ENCODE measurements at regions not wholly inside any gene's neighbourhood (a gene's known extent, or its start where the extent isn't known, plus 50 kb on each side); places are given as distances from the start of the nearest gene placed in this dataset.

DNA sequence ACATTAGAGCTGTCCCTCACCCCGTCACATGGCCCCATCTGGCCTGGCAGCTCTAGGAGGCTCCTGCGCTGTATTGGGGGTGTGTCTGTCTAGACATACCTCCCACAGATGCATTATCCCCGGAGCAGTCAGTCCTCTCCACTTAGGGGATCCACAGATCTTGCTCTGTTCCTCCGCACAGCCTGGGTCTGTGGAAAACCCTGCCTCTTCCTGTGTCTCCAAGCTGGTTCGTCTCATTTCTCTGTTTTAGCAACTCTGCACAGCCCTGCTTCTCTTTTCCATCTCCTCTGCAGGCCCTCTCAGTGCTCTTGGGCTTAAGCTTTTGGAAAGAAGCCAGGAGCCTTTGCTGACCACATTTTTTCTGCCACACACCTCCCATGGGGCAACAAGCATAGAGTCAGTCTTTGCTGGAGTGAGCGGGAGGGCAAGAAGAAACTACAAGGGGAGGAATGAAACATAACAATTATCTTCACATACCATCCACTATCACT, 241.5 kb downstream of the FOXD2 start:
- H3K9me3 Mint-ChIP-seq (ENCODE audit: low read depth) = no peaks in the 10 kb centered on the region
- H3K4me3 Mint-ChIP-seq = no peak overlapping the region
- CTCF ChIA-PET = interaction anchor here (0.6 to 0.7 kb wide), 2 partner anchors 212 to 247 kb away, joined by 3 read pairs; no protein-coding TSS in a partner anchor
- H3K27ac Mint-ChIP-seq = no peak overlapping the region
- intact Hi-C loops (cut with DNase I, micrococcal nuclease) = no loop called here
- ATAC-seq = no peak
- H3K36me3 Mint-ChIP-seq (ENCODE audit: low read depth) = no peaks in the 10 kb centered on the region
- H3K27me3 Mint-ChIP-seq = peaks cover 6% of the 10 kb centered on the region
- DNase-seq = no peak
- H3K4me1 Mint-ChIP-seq = no peaks in the 10 kb centered on the region
- POLR2A ChIA-PET = no interaction called here

DNA sequence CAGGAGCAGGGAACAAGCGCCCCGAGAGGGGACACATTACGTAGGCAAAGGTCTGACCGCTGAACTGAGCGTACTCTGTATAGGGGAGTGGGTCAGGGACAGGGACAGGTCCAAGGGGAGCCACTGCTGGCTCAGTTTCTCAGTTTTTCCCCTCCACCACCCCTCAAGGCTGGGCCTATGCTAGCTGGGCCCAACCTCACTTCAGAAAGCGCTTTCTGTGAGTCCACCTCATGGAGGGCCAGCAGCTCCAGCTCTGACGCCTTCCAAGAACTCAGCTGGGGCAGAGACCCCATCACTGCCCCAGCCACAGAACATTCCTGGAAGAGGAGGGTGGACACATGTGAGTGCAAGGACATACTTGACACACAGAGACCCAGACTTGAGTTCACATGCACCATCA, 242.0 kb downstream of the FOXD2 start:
- Mint-ChIP-seq H3K4me1 (no peaks in the 10 kb centered on the region), H3K9me3 (ENCODE audit: low read depth) (no peaks in the 10 kb centered on the region), H3K27ac (no peak overlapping the region), H3K36me3 (ENCODE audit: low read depth) (no peaks in the 10 kb centered on the region), H3K27me3 (peaks cover 6% of the 10 kb centered on the region), H3K4me3 (no peak overlapping the region)
- POLR2A ChIA-PET = no interaction called here
- DNase-seq (no peak), ATAC-seq (no peak)
- intact Hi-C loops (cut with DNase I, micrococcal nuclease) = no loop called here
- CTCF ChIA-PET = interaction anchor here (0.7 kb wide), 1 partner anchor 212 kb away, joined by 3 read pairs; no protein-coding TSS in a partner anchor

DNA sequence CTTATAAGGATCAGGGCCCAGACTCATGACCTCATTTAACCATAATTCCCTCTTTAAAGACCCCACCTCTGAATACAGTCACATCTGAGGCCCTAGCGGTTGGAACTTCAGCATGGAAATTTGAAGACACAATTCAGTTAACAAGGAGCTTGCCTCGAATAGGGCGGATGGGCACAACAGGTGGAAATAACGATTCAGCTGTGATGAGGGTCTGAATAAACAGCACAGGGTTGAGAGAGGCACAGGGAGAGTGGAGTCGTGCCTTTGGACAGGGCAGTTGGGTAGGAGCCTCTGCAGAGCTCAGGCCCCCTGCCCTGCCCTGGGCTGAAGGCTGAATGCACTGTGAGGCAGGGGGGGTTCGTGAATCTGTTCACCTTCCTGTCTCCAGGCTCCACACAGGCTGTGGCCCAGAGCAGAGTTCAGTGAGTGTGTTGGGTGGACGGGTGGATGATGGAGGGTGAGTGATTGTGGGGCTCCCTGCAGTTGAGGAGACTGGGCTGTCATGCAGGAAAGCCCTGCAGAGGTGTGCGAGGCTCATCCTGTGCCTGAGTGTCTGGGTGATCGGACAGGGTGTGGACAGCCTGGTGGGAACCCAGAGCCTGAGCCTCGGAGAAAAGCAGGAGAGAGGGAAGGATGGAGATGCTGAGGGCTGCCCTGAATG, 243.1 kb downstream of the FOXD2 start:
- no peaks in the 10 kb centered on the region for H3K36me3 Mint-ChIP-seq (ENCODE audit: low read depth)
- intact Hi-C loops (cut with DNase I, micrococcal nuclease) = no loop called here
- CTCF ChIA-PET = no interaction called here
- DNase-seq (no peak), ATAC-seq (no peak)
- H3K9me3 Mint-ChIP-seq (ENCODE audit: low read depth) = no peaks in the 10 kb centered on the region
- H3K4me3 Mint-ChIP-seq = no peak overlapping the region
- peaks cover 4% of the 10 kb centered on the region for H3K27me3 Mint-ChIP-seq
- H3K27ac Mint-ChIP-seq = no peak overlapping the region
- H3K4me1 Mint-ChIP-seq = no peaks in the 10 kb centered on the region
- POLR2A ChIA-PET = no interaction called here

DNA sequence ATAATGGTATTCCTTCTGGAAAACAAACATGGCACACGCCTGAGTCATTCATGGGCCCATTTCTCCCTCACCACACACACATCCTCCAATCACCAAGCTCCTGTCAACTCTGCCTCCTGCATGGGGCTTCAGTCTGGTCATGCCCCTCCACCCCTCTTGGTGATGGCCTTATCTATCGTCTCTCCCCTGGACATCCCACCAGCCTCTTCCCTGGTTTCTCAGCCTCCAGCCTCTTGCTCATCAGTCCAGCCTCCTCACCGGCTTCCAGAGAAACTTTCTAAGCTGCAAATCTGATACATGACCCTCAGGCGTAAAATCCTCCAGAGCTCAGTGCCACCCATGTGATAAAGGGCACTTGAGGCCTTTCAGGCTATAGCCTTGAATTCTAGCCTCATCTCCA, 243.9 kb downstream of the FOXD2 start:
- no peak for ATAC-seq
- Mint-ChIP-seq H3K36me3 (ENCODE audit: low read depth) (no peaks in the 10 kb centered on the region), H3K4me1 (no peaks in the 10 kb centered on the region), H3K9me3 (ENCODE audit: low read depth) (no peaks in the 10 kb centered on the region), H3K27me3 (peaks cover 4% of the 10 kb centered on the region), H3K4me3 (no peak overlapping the region), H3K27ac (no peak overlapping the region)
- ChIA-PET CTCF (no interaction called here), POLR2A (no interaction called here)
- intact Hi-C loops (cut with DNase I, micrococcal nuclease) = no loop called here
- no peak for DNase-seq

DNA sequence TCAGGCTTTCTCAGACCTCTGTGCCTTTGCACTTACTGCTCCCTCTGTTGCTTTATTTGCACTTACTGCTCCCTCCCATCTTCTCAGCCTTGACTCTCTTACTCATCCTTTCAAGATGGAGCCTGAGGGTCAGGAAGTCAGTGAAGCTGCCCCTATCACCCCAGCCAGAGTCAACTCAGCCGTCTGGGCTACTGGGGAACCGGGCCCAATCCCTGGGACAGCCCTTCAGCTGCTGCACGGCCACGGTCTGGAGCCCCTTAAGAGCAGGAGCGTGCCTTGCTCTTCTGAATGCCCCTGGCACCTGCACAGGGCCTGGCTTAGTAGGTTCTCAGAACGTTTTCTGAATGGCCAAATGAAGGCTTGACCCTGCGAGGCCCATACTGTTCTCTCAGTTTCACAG, 244.4 kb downstream of the FOXD2 start:
- POLR2A ChIA-PET = no interaction called here
- CTCF ChIA-PET = no interaction called here
- no peaks in the 10 kb centered on the region for H3K4me1 Mint-ChIP-seq
- no peaks in the 10 kb centered on the region for H3K9me3 Mint-ChIP-seq (ENCODE audit: low read depth)
- DNase-seq (no peak), ATAC-seq (no peak)
- H3K36me3 Mint-ChIP-seq (ENCODE audit: low read depth) = no peaks in the 10 kb centered on the region
- H3K27me3 Mint-ChIP-seq = peaks cover 4% of the 10 kb centered on the region
- H3K27ac Mint-ChIP-seq = no peak overlapping the region
- intact Hi-C loops (cut with DNase I, micrococcal nuclease) = no loop called here
- no peak overlapping the region for H3K4me3 Mint-ChIP-seq

DNA sequence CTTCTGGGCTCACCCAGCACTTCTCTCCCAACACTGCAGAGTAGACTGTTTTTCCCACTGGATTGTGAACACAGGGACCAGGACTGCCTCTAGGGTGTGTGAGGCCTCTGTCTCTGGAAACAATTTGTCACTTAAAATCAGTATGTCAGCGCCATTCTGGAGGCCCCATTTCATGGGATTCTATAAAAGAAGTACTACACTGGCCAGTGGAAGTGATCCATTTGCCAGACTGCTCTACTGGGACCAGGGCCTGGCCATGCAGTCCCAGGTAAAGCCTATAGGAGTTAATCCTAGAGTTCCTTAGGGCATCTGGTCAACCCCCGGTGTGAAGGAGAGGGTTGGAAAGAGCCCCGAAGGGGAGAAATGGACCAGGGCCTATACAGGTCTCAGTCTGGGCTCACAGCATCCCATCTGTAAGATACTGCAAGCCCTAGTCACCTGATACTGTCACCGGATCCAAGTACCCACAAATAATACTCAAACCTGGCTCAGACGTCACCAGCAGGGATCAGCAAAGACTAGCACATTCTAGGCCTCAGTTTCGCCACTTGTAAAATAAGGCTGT, 245.0 kb downstream of the FOXD2 start:
- H3K4me1 Mint-ChIP-seq = no peaks in the 10 kb centered on the region
- POLR2A ChIA-PET = no interaction called here
- no peak overlapping the region for H3K4me3 Mint-ChIP-seq
- peaks cover 4% of the 10 kb centered on the region for H3K27me3 Mint-ChIP-seq
- ATAC-seq (no peak), DNase-seq (no peak)
- H3K9me3 Mint-ChIP-seq (ENCODE audit: low read depth) = no peaks in the 10 kb centered on the region
- intact Hi-C loops (cut with DNase I, micrococcal nuclease) = no loop called here
- H3K27ac Mint-ChIP-seq = no peak overlapping the region
- CTCF ChIA-PET = no interaction called here
- H3K36me3 Mint-ChIP-seq (ENCODE audit: low read depth) = no peaks in the 10 kb centered on the region

DNA sequence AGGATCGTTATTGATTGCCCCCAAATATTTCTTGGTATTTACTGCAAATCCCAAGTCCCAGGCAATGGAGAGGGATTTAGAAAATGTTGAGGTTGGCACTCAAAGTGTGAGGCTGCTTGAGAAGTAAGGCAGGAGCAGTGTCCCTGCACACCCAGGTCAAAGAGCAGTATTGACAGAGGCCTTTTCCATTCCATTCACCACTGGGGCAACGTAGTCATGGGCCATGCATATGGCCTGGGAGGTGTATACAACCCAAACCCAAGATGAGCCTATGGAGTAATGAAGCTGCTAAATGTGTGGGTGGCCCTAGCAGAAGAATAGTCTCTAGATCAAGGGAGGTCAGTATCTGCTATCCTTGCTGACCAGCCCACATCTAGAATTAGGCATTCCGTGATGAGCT, 245.6 kb downstream of the FOXD2 start:
- H3K36me3 Mint-ChIP-seq (ENCODE audit: low read depth) = no peaks in the 10 kb centered on the region
- no peaks in the 10 kb centered on the region for H3K9me3 Mint-ChIP-seq (ENCODE audit: low read depth)
- ChIA-PET CTCF (no interaction called here), POLR2A (no interaction called here)
- ATAC-seq (no peak), DNase-seq (no peak)
- H3K4me3 Mint-ChIP-seq = no peak overlapping the region
- H3K27me3 Mint-ChIP-seq = peaks cover 4% of the 10 kb centered on the region
- intact Hi-C loops (cut with DNase I, micrococcal nuclease) = no loop called here
- H3K4me1 Mint-ChIP-seq = no peaks in the 10 kb centered on the region
- H3K27ac Mint-ChIP-seq = no peak overlapping the region

DNA sequence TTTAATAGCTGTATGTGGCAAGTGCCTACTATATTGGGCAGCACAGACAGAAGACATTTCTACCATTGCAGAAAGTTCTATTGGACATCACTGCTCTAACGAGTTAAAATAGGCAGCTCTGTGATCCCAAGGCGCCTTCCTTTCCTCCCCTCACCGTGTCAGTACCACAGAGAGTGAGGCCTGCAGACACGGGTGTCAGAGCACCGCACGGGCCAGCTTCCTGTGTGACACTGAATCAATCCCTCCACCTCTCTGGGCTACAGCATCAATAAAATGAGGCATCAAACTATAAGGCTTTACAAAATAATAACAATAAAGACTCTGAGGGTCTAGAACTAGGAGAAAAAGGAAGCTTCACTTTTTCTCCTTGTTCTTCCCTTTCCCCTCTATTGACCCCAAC, 246.7 kb downstream of the FOXD2 start:
- Mint-ChIP-seq H3K4me1 (no peaks in the 10 kb centered on the region), H3K9me3 (ENCODE audit: low read depth) (no peaks in the 10 kb centered on the region), H3K36me3 (ENCODE audit: low read depth) (no peaks in the 10 kb centered on the region), H3K27ac (no peak overlapping the region), H3K27me3 (peaks cover 4% of the 10 kb centered on the region), H3K4me3 (no peak overlapping the region)
- POLR2A ChIA-PET = no interaction called here
- ATAC-seq (no peak), DNase-seq (no peak)
- CTCF ChIA-PET = no interaction called here
- intact Hi-C loops (cut with DNase I, micrococcal nuclease) = no loop called here

DNA sequence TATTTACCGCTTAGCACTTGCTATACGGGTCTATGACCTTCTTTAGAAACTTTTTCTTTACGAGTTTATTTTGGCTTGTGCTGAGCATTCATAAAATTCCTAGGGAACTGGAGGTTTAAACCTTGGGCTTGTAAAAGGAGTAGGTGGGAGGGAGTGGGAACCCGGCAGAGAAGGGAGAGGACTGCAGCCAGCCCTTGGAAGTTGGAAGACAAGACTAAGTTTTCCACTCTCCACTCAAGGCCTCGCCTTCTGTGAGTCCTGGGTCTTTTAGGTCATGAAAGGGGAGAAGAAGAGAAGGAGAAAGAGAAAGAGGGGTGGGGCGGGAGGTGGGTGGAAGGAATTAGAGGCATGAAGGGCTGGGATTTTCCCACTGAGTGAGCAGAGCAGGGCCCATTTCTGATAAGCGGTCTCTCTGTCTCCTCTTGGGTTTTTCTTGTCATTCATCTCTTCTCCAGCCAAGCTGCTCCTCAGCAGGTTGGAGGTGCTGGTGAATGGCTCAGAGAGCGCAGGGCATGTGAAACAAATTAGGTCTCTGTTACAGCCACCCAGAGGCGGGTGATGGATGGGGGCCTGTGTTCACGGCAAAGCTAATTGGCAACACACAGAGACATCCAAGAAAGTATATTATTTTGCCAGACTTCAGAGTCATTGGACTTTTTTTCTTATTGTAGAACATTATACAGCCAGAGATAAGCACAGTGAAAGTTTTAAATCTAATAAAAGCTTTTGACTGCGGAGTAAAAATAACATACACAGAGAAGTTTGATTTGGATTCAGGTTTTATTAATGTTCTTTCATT, 247.3 kb downstream of the FOXD2 start:
- Mint-ChIP-seq H3K4me1 (no peaks in the 10 kb centered on the region), H3K4me3 (no peak overlapping the region), H3K27me3 (peaks cover 6% of the 10 kb centered on the region), H3K36me3 (ENCODE audit: low read depth) (no peaks in the 10 kb centered on the region), H3K27ac (no peak overlapping the region), H3K9me3 (ENCODE audit: low read depth) (no peaks in the 10 kb centered on the region)
- no peak for ATAC-seq
- CTCF ChIA-PET = interaction anchor here (0.6 to 0.9 kb wide), 2 partner anchors 41 to 298 kb away, joined by 3 to 5 read pairs; no protein-coding TSS in a partner anchor
- DNase-seq = no peak
- POLR2A ChIA-PET = no interaction called here
- intact Hi-C loops (cut with DNase I, micrococcal nuclease) = no loop called here

DNA sequence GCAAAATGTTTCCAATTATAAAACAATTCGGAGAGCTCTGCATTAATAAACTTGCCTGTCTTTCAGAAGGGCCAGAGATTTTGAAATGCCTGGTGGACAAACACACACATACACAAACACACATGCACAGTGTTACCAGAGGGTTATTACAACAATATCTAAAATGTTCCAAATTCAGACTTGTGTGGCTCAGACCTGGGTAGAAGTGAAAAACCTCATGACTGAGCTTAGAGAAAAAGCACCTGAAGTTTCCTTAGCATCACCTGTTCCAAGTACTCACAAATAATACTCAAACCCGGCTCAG, 247.9 kb downstream of the FOXD2 start:
- no peak for DNase-seq
- no peak for ATAC-seq
- ChIA-PET POLR2A (no interaction called here), CTCF (interaction anchor here (0.9 kb wide), 1 partner anchor 40 kb away, joined by 5 read pairs; no protein-coding TSS in a partner anchor)
- no peaks in the 10 kb centered on the region for H3K9me3 Mint-ChIP-seq (ENCODE audit: low read depth)
- intact Hi-C loops (cut with DNase I, micrococcal nuclease) = no loop called here
- no peak overlapping the region for H3K4me3 Mint-ChIP-seq
- no peaks in the 10 kb centered on the region for H3K36me3 Mint-ChIP-seq (ENCODE audit: low read depth)
- H3K4me1 Mint-ChIP-seq = no peaks in the 10 kb centered on the region
- H3K27ac Mint-ChIP-seq = no peak overlapping the region
- peaks cover 6% of the 10 kb centered on the region for H3K27me3 Mint-ChIP-seq

DNA sequence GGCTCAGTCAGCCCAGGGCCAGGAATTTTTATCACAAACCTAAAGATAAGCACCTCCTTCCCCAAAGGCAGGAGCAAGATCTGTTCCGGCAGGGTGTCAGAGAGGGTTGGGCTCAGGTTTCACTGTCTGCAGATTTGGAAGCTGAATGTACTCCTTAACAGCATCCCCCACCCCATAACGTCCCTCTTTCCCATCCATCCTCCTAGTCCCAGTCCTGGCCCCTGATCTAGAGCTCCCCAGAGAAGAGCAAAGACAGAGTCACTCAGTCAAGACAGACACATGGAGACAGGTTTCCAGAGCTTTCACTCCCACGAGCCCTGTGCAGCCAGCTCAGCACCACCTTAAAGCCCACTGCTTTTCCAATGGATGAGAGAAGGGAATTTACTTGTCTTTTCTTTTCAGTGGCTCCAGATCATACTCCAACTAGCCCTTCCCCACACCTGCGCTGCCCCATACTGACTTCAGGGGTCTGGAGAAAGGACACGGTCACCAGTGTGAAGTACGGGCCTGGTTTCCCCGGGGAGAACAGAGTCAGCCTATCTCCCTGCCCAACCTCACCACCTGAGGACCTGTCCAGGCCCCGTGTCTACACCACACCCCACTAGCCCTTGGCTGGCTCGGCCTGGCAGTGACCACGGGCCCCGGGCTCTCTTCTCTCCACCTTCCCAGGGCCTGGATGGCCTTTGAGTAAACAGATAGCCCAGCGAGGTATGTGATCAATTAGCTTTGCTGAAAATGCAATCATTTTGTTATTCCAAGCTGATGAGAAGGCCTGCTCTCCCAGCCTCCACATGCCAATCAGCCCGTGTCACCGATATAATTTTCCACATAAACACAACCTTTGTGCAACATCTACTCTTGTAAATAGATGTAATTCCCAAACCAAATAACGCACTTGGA, 249.1 kb downstream of the FOXD2 start:
- Mint-ChIP-seq H3K27ac (no peak overlapping the region), H3K4me1 (no peaks in the 10 kb centered on the region), H3K9me3 (ENCODE audit: low read depth) (no peaks in the 10 kb centered on the region), H3K27me3 (peaks cover 8% of the 10 kb centered on the region), H3K4me3 (no peak overlapping the region), H3K36me3 (ENCODE audit: low read depth) (no peaks in the 10 kb centered on the region)
- DNase-seq (no peak), ATAC-seq (no peak)
- ChIA-PET POLR2A (no interaction called here), CTCF (no interaction called here)
- intact Hi-C loops (cut with DNase I, micrococcal nuclease) = no loop called here

All from activated CD4-positive, alpha-beta T cell treated with anti-CD3 and anti-CD28 coated beads for 36 hours (primary cell).